Lower leg skin (tissue), 3 donors: ENCODE measurements at regions not wholly inside any gene's neighbourhood (a gene's known extent, or its start where the extent isn't known, plus 50 kb on each side); places are given as distances from the start of the nearest gene placed in this dataset.

Source experiments
- POLR2A ChIP-seq, 2 donors: fragments of 450-650 bp; IDR thresholded peaks; one replicate each; pipeline ENCODE4 v1.6.1; 2016 to 2017; ENCODE audit warnings: antibody characterized with exemption in 2 of 2, mild to moderate bottlenecking in 1 of 2, moderate library complexity in 1 of 2
- TF ChIP-seq, protein P1 (sequence below), 3 donors: fragments of 450-650 bp; IDR thresholded peaks; one replicate each; pipeline ENCODE4 v1.5.1; 2016; ENCODE audit warnings: antibody characterized with exemption in 3 of 3, mild to moderate bottlenecking in 3 of 3, moderate library complexity in 2 of 3

DNA sequence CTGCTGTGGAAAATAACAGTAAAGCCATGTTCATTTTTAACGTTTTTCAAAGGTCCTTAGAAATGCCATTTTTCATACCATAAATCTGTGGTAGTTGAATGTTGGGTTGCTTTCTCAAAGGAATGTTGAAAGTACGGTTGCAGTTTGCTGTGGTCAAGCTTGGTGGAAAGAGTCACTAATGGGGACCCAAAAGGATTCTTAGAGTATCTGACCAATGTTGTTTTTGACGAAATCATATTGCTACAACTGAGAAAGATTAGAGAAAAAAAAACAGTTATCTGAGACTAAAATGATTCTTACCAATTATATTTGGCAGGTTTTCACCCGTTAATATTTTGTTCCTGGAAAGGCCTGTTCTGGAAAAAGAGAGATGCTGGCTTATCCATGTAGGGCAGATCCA is 439.5 kb upstream of the ETAA1 start:
- TF ChIP-seq, protein P1, sequence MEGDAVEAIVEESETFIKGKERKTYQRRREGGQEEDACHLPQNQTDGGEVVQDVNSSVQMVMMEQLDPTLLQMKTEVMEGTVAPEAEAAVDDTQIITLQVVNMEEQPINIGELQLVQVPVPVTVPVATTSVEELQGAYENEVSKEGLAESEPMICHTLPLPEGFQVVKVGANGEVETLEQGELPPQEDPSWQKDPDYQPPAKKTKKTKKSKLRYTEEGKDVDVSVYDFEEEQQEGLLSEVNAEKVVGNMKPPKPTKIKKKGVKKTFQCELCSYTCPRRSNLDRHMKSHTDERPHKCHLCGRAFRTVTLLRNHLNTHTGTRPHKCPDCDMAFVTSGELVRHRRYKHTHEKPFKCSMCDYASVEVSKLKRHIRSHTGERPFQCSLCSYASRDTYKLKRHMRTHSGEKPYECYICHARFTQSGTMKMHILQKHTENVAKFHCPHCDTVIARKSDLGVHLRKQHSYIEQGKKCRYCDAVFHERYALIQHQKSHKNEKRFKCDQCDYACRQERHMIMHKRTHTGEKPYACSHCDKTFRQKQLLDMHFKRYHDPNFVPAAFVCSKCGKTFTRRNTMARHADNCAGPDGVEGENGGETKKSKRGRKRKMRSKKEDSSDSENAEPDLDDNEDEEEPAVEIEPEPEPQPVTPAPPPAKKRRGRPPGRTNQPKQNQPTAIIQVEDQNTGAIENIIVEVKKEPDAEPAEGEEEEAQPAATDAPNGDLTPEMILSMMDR (IDR thresholded peaks at IDR 0.05): no peak
- TF ChIP-seq POLR2A (IDR thresholded peaks at IDR 0.05): no peak
